ENCODE measurements at regions not wholly inside any gene's neighbourhood (a gene's known extent, or its start where the extent isn't known, plus 50 kb on each side); places are given as distances from the start of the nearest gene placed in this dataset.
A peak's percentile ranks its signal among the peaks of the same experiment; 100 is the strongest.

DNA sequence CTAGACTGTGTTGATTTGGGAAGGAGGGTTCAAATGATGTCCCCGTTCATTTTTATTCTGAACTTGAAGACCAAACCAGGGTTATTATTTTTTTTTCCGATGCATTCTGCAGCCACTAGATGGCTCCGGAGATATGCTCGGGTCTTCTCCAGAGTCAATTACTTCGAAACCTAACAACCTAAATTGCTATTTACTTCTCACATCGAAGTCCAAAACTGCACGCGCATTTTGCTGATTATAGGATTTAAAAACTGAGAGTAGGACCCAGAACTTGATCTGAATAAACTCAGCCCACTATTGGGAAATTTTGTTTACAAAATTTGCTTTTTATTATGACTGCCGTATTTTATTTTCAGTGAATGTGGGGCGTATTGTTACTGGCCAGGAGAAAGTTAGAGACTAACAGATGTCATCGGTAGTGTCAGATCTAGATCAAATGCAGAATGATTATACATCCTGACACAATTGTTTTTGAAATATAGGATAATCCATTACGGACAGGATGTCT, 263.8 kb downstream of the HS3ST3A1 start:
- Histone ChIP-seq H3K79me2 (ENCODE audit: control insufficient read depth, insufficient read depth, low read length) (no peaks in the 10 kb centered on the region), H3K79me1 (ENCODE audit: low read length) (no peaks in the 10 kb centered on the region), H3K4ac (ENCODE audit: low read depth, low read length) (no peak overlapping the region), H3K4me1 (ENCODE audit: control insufficient read depth, low read depth, low read length) (peaks cover 1% of the 10 kb centered on the region), H3K9ac (ENCODE audit: low read length) (no peak overlapping the region), H3K4me3 (ENCODE audit: low read length) (no peak overlapping the region), H2BK5ac (ENCODE audit: low read length) (no peak overlapping the region), H2BK15ac (replicated peaks; ENCODE audit: low read depth) (peak overlapping the region; percentile 74), H3K36me3 (ENCODE audit: control insufficient read depth, insufficient read depth, low read length) (no peaks in the 10 kb centered on the region), H4K8ac (ENCODE audit: low read depth, low read length) (no peak overlapping the region), H4K5ac (ENCODE audit: low read length) (no peak overlapping the region), H2BK120ac (ENCODE audit: low read depth, low read length) (no peak overlapping the region), H3K27me3 (ENCODE audit: insufficient read depth, low read length, poor library complexity) (no peaks in the 10 kb centered on the region), H2AK5ac (ENCODE audit: low read length) (no peak overlapping the region), H3K4me2 (ENCODE audit: low read length) (no peak overlapping the region), H3K27ac (ENCODE audit: low read depth, low read length) (no peak overlapping the region), H3K18ac (ENCODE audit: low read length) (no peak overlapping the region), H3K56ac (ENCODE audit: low read length) (no peak overlapping the region), H3K23ac (ENCODE audit: low read length) (no peak overlapping the region)
- WGBS (ENCODE audit: extremely low coverage, insufficient coverage, low lambda C conversion rate): no CpG with 5 or more reads among the region's 12 CpGs
- DNase-seq: peak; percentile 61

DNA sequence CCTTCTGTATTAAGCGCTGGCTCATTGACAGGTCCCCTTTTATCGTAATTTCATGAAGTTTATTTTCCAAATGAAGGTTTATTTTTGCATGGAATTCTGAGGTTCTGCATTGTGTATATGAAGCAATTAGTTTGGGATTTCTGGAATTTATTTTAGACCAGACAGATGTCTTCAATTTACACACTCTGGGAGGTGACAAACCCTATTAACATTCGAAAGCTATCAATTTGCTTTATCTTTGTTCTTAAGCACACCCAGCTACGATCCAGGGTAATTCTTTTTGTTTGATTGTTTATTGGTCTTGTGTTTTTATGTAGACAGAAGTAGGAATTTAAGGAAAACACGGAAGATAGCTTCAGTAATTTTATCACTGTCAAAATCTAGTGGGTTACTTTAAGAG, 264.6 kb downstream of the HS3ST3A1 start:
- peak; percentile 71 for DNase-seq
- peaks cover 1% of the 10 kb centered on the region for H3K4me1 ChIP-seq (ENCODE audit: control insufficient read depth, low read depth, low read length)

DNA sequence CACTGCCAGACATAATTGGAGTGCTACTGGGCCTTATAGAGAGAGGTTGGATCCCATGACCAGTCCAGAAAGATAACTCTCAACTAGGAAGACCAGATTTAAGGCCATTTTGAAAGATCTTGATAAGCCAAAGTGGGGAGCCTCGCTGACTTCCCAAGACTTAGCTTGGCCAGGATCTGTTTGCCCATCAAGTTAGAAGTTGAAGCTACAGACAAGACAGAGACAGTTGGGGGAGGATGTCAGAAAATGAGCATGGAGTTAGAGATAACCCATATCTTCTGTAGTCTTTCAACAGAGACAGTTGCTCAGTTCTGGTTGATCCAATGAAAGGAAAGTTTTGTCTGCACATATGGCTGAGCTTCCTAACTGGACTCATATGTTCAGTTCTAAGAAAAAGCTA, 267.4 kb downstream of the HS3ST3A1 start:
- peaks cover 1% of the 10 kb centered on the region for H3K4me1 ChIP-seq (ENCODE audit: control insufficient read depth, low read depth, low read length)
- no peak overlapping the region for H3K4me3 ChIP-seq (ENCODE audit: low read length)
- H3K36me3 ChIP-seq (ENCODE audit: control insufficient read depth, insufficient read depth, low read length): no peaks in the 10 kb centered on the region
- no peaks in the 10 kb centered on the region for H3K79me1 ChIP-seq (ENCODE audit: low read length)
- no peak overlapping the region for H3K4ac ChIP-seq (ENCODE audit: low read depth, low read length)
- no CpG with 5 or more reads among the region's 1 CpG for WGBS (ENCODE audit: extremely low coverage, insufficient coverage, low lambda C conversion rate)
- H2BK120ac ChIP-seq (ENCODE audit: low read depth, low read length): no peak overlapping the region
- H3K23ac ChIP-seq (ENCODE audit: low read length): no peak overlapping the region
- H3K9ac ChIP-seq (ENCODE audit: low read length): no peak overlapping the region
- H3K79me2 ChIP-seq (ENCODE audit: control insufficient read depth, insufficient read depth, low read length): no peaks in the 10 kb centered on the region
- DNase-seq: no peak
- H3K27me3 ChIP-seq (ENCODE audit: insufficient read depth, low read length, poor library complexity): no peaks in the 10 kb centered on the region
- no peak overlapping the region for H2BK15ac ChIP-seq (replicated peaks; ENCODE audit: low read depth)
- H3K4me2 ChIP-seq (ENCODE audit: low read length): no peak overlapping the region
- no peak overlapping the region for H3K56ac ChIP-seq (ENCODE audit: low read length)
- no peak overlapping the region for H2BK5ac ChIP-seq (ENCODE audit: low read length)
- H2AK5ac ChIP-seq (ENCODE audit: low read length): no peak overlapping the region
- no peak overlapping the region for H4K8ac ChIP-seq (ENCODE audit: low read depth, low read length)
- no peak overlapping the region for H3K27ac ChIP-seq (ENCODE audit: low read depth, low read length)
- H3K18ac ChIP-seq (ENCODE audit: low read length): no peak overlapping the region
- H4K5ac ChIP-seq (ENCODE audit: low read length): no peak overlapping the region

More for the DNA sequence above, 264.6 kb downstream of the HS3ST3A1 start:
- Histone ChIP-seq H3K4me3 (ENCODE audit: low read length) (no peak overlapping the region), H3K36me3 (ENCODE audit: control insufficient read depth, insufficient read depth, low read length) (no peaks in the 10 kb centered on the region), H3K4me2 (ENCODE audit: low read length) (no peak overlapping the region), H3K79me2 (ENCODE audit: control insufficient read depth, insufficient read depth, low read length) (no peaks in the 10 kb centered on the region), H3K56ac (ENCODE audit: low read length) (no peak overlapping the region), H3K18ac (ENCODE audit: low read length) (no peak overlapping the region), H2BK5ac (ENCODE audit: low read length) (no peak overlapping the region), H3K27ac (ENCODE audit: low read depth, low read length) (no peak overlapping the region), H4K8ac (ENCODE audit: low read depth, low read length) (no peak overlapping the region), H3K79me1 (ENCODE audit: low read length) (no peaks in the 10 kb centered on the region), H2AK5ac (ENCODE audit: low read length) (no peak overlapping the region), H3K4ac (ENCODE audit: low read depth, low read length) (no peak overlapping the region), H3K23ac (ENCODE audit: low read length) (no peak overlapping the region), H3K9ac (ENCODE audit: low read length) (no peak overlapping the region), H2BK120ac (ENCODE audit: low read depth, low read length) (no peak overlapping the region), H3K27me3 (ENCODE audit: insufficient read depth, low read length, poor library complexity) (no peaks in the 10 kb centered on the region), H4K5ac (ENCODE audit: low read length) (no peak overlapping the region), H2BK15ac (replicated peaks; ENCODE audit: low read depth) (no peak overlapping the region)
- WGBS (ENCODE audit: extremely low coverage, insufficient coverage, low lambda C conversion rate): no CpG with 5 or more reads among the region's 5 CpGs

DNA sequence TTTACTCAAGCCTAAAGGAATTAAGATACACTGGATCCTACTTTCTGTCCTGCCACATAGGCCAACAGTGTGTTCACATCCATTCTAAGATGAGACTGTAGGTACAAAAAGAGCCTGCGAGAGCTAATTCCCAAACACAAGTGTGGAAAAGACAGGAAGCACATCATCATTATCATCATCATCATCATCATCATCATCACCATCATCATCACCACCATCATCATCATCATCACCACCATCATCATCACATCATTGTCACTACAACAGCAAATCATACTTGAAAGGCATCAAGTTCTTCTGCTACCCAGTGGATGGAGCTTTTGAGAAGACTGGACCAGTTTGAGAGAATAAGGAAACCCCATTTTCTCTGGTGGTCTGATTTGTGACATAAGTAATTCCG, 268.1 kb downstream of the HS3ST3A1 start:
- H3K79me1 ChIP-seq (ENCODE audit: low read length): no peaks in the 10 kb centered on the region
- no peak overlapping the region for H2BK120ac ChIP-seq (ENCODE audit: low read depth, low read length)
- no peak overlapping the region for H3K56ac ChIP-seq (ENCODE audit: low read length)
- no peak overlapping the region for H3K27ac ChIP-seq (ENCODE audit: low read depth, low read length)
- H2BK5ac ChIP-seq (ENCODE audit: low read length): no peak overlapping the region
- peaks cover 1% of the 10 kb centered on the region for H3K4me1 ChIP-seq (ENCODE audit: control insufficient read depth, low read depth, low read length)
- no peaks in the 10 kb centered on the region for H3K27me3 ChIP-seq (ENCODE audit: insufficient read depth, low read length, poor library complexity)
- H3K4me2 ChIP-seq (ENCODE audit: low read length): no peak overlapping the region
- no peak for DNase-seq
- no peak overlapping the region for H4K5ac ChIP-seq (ENCODE audit: low read length)
- H3K36me3 ChIP-seq (ENCODE audit: control insufficient read depth, insufficient read depth, low read length): no peaks in the 10 kb centered on the region
- no peak overlapping the region for H3K4ac ChIP-seq (ENCODE audit: low read depth, low read length)
- no peak overlapping the region for H3K9ac ChIP-seq (ENCODE audit: low read length)
- no peak overlapping the region for H3K4me3 ChIP-seq (ENCODE audit: low read length)
- H3K79me2 ChIP-seq (ENCODE audit: control insufficient read depth, insufficient read depth, low read length): no peaks in the 10 kb centered on the region
- WGBS (ENCODE audit: extremely low coverage, insufficient coverage, low lambda C conversion rate): no CpG with 5 or more reads among the region's 2 CpGs
- H2BK15ac ChIP-seq (replicated peaks; ENCODE audit: low read depth): no peak overlapping the region
- H4K8ac ChIP-seq (ENCODE audit: low read depth, low read length): no peak overlapping the region
- no peak overlapping the region for H3K18ac ChIP-seq (ENCODE audit: low read length)
- no peak overlapping the region for H3K23ac ChIP-seq (ENCODE audit: low read length)
- no peak overlapping the region for H2AK5ac ChIP-seq (ENCODE audit: low read length)

DNA sequence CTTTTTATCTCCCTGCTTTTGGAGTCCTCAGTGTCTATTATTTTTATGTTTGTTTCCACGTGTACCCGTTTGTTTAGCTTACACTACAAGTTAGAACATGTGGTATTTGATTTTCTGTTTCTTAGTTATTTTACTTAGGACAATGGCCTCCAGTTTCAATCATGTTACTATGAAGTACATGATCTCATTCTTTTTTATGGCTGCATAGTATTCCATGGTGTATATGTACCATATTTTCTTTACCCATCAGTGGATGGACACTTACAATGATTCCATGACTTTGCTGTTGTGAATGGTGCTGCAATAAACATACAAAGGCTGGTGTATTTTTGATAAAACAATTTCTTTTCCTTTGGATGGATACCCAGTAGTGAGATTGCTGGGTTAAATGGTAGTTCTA, 269.5 kb downstream of the HS3ST3A1 start:
- H3K79me2 ChIP-seq (ENCODE audit: control insufficient read depth, insufficient read depth, low read length): no peaks in the 10 kb centered on the region
- no peak overlapping the region for H4K8ac ChIP-seq (ENCODE audit: low read depth, low read length)
- no peak overlapping the region for H3K4me3 ChIP-seq (ENCODE audit: low read length)
- H2BK5ac ChIP-seq (ENCODE audit: low read length): no peak overlapping the region
- no peak overlapping the region for H3K4ac ChIP-seq (ENCODE audit: low read depth, low read length)
- no peak overlapping the region for H3K9ac ChIP-seq (ENCODE audit: low read length)
- H3K56ac ChIP-seq (ENCODE audit: low read length): no peak overlapping the region
- H3K4me2 ChIP-seq (ENCODE audit: low read length): no peak overlapping the region
- no peak for DNase-seq
- no peak overlapping the region for H3K23ac ChIP-seq (ENCODE audit: low read length)
- H3K27me3 ChIP-seq (ENCODE audit: insufficient read depth, low read length, poor library complexity): no peaks in the 10 kb centered on the region
- H3K27ac ChIP-seq (ENCODE audit: low read depth, low read length): no peak overlapping the region
- no peak overlapping the region for H3K18ac ChIP-seq (ENCODE audit: low read length)
- H3K4me1 ChIP-seq (ENCODE audit: control insufficient read depth, low read depth, low read length): no peaks in the 10 kb centered on the region
- no peaks in the 10 kb centered on the region for H3K36me3 ChIP-seq (ENCODE audit: control insufficient read depth, insufficient read depth, low read length)
- H2BK120ac ChIP-seq (ENCODE audit: low read depth, low read length): no peak overlapping the region
- H4K5ac ChIP-seq (ENCODE audit: low read length): no peak overlapping the region
- no peak overlapping the region for H2AK5ac ChIP-seq (ENCODE audit: low read length)
- H2BK15ac ChIP-seq (replicated peaks; ENCODE audit: low read depth): no peak overlapping the region
- H3K79me1 ChIP-seq (ENCODE audit: low read length): no peaks in the 10 kb centered on the region
- no CpG with 5 or more reads among the region's 2 CpGs for WGBS (ENCODE audit: extremely low coverage, insufficient coverage, low lambda C conversion rate)

DNA sequence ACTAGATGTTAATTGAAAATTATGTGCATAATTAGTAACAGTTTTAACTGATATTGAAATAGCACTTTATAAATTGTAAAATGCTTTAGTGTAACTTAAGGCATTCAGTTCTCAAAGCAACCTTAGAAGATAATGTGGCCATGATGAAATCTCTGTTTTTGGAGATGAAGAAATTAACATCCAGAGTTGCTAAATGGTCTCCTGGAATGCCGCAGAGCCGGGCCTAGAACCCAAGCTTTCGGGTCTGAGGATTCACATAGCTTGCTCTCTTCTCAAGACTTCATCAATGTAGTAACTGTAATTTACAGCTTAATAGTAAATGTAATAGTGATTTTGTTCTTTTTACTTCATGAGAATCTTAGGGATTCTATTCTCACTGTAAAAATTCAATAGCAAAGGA, 272.3 kb downstream of the HS3ST3A1 start:
- Histone ChIP-seq H3K18ac (ENCODE audit: low read length) (no peak overlapping the region), H3K4me3 (ENCODE audit: low read length) (no peak overlapping the region), H3K79me2 (ENCODE audit: control insufficient read depth, insufficient read depth, low read length) (no peaks in the 10 kb centered on the region), H2BK120ac (ENCODE audit: low read depth, low read length) (no peak overlapping the region), H3K23ac (ENCODE audit: low read length) (no peak overlapping the region), H4K5ac (ENCODE audit: low read length) (no peak overlapping the region), H3K4me1 (ENCODE audit: control insufficient read depth, low read depth, low read length) (no peaks in the 10 kb centered on the region), H3K79me1 (ENCODE audit: low read length) (no peaks in the 10 kb centered on the region), H3K27me3 (ENCODE audit: insufficient read depth, low read length, poor library complexity) (no peaks in the 10 kb centered on the region), H3K4ac (ENCODE audit: low read depth, low read length) (no peak overlapping the region), H3K27ac (ENCODE audit: low read depth, low read length) (no peak overlapping the region), H3K9ac (ENCODE audit: low read length) (no peak overlapping the region), H4K8ac (ENCODE audit: low read depth, low read length) (no peak overlapping the region), H2AK5ac (ENCODE audit: low read length) (no peak overlapping the region), H2BK5ac (ENCODE audit: low read length) (no peak overlapping the region), H2BK15ac (replicated peaks; ENCODE audit: low read depth) (no peak overlapping the region), H3K36me3 (ENCODE audit: control insufficient read depth, insufficient read depth, low read length) (no peaks in the 10 kb centered on the region), H3K56ac (ENCODE audit: low read length) (no peak overlapping the region), H3K4me2 (ENCODE audit: low read length) (no peak overlapping the region)
- no CpG with 5 or more reads among the region's 3 CpGs for WGBS (ENCODE audit: extremely low coverage, insufficient coverage, low lambda C conversion rate)
- DNase-seq: no peak

Measured in mesendoderm (in vitro differentiated cells).